DMS 273 treated with DMSO at 0.1 percent for 48 hours (cell line): ENCODE measurements at regions not wholly inside any gene's neighbourhood (a gene's known extent, or its start where the extent isn't known, plus 50 kb on each side); places are given as distances from the start of the nearest gene placed in this dataset.

Source experiments
- DNase-seq: peaks from one replicate; lab custom pipeline; 2025; lab: John Stamatoyannopoulos, UW

- no peak for DNase-seq
These were observed 115.2 kb downstream of the MRPL14 start for GRCh38 chr6:44012078-44012493.

- no peak for DNase-seq
These were observed 115.8 kb downstream of the MRPL14 start for GRCh38 chr6:44011350-44011920.

GRCh38 chr6:44010411-44011349, 116.6 kb downstream of the MRPL14 start:
- DNase-seq = no peak

GRCh38 chr6:44009425-44010321, 117.6 kb downstream of the MRPL14 start:
- DNase-seq = no peak

GRCh38 chr6:44008821-44009370, 118.4 kb downstream of the MRPL14 start:
- DNase-seq = no peak

- no peak for DNase-seq
These were observed 119.2 kb downstream of the MRPL14 start for GRCh38 chr6:44007818-44008621.

GRCh38 chr6:44006872-44007303, 120.4 kb downstream of the MRPL14 start:
- DNase-seq = no peak

- DNase-seq = no peak
These were observed 121.0 kb downstream of the MRPL14 start for GRCh38 chr6:44006123-44006871.

- no peak for DNase-seq
These were observed 121.7 kb downstream of the MRPL14 start for GRCh38 chr6:44005507-44005903.

GRCh38 chr6:44004625-44005506, 122.4 kb downstream of the MRPL14 start:
- no peak for DNase-seq

GRCh38 chr6:44004136-44004535, 123.1 kb downstream of the MRPL14 start:
- DNase-seq = no peak

- no peak for DNase-seq
These were observed 123.7 kb downstream of the MRPL14 start for GRCh38 chr6:44003345-44004061.

- no peak for DNase-seq
These were observed 124.5 kb downstream of the MRPL14 start for GRCh38 chr6:44002593-44003344.

GRCh38 chr6:44002067-44002592, 125.1 kb downstream of the MRPL14 start:
- DNase-seq = no peak

GRCh38 chr6:44001318-44002066, 125.8 kb downstream of the MRPL14 start:
- no peak for DNase-seq

- DNase-seq = no peak
These were observed 126.9 kb downstream of the MRPL14 start for GRCh38 chr6:44000164-44000842.
